ENCODE measurements at regions not wholly inside any gene's neighbourhood (a gene's known extent, or its start where the extent isn't known, plus 50 kb on each side); places are given as distances from the start of the nearest gene placed in this dataset.

GRCh38 chr1:87898431-87898830 lies 569.8 kb downstream of the LMO4 start:
- Mint-ChIP-seq H3K4me3 (no peak overlapping the region), H3K4me1 (peaks cover 11% of the 10 kb centered on the region), H3K27me3 (ENCODE audit: low read depth in 3 of 3) (no peaks in the 10 kb centered on the region), H3K9me3 (peaks cover 0 to 3% (median 0%) of the 10 kb centered on the region in 7 donors), H3K27ac (no peak overlapping the region), H3K36me3 (no peaks in the 10 kb centered on the region)
- Histone ChIP-seq H3K4me1 (ENCODE audit: control insufficient read depth in 1 of 2, insufficient read depth in 2 of 2, low read length in 2 of 2) (peaks cover 13 to 14% of the 10 kb centered on the region in 2 donors), H3K9ac (ENCODE audit: insufficient read depth, low read length, poor library complexity, severe bottlenecking) (no peak overlapping the region), H3K27ac (ENCODE audit: low read depth in 1 of 2, low read length in 2 of 2) (no peak overlapping the region), H3K4me3 (replicated peaks in 1 of 3; ENCODE audit: low read depth in 2 of 3, low read length in 3 of 3) (no peak overlapping the region), H2AFZ (ENCODE audit: insufficient read depth, low read depth, low read length, poor library complexity, severe bottlenecking) (peak overlapping the region; percentile 14), H3K27me3 (ENCODE audit: control insufficient read depth in 2 of 2, insufficient read depth in 2 of 2, low read length in 2 of 2) (no peaks in the 10 kb centered on the region), H3K4me2 (replicated peaks; ENCODE audit: extremely low read depth, low read length, poor library complexity, severe bottlenecking) (no peak overlapping the region), H4K20me1 (ENCODE audit: insufficient read depth, low read length) (no peaks in the 10 kb centered on the region), H3K36me3 (replicated peaks in 1 of 2; ENCODE audit: control insufficient read depth in 1 of 2, insufficient read depth in 2 of 2, low read length in 2 of 2) (no peaks in the 10 kb centered on the region), H3K9me3 (replicated peaks in 1 of 2; ENCODE audit: control insufficient read depth in 1 of 2, insufficient read depth in 1 of 2, low read length in 2 of 2) (no peaks in the 10 kb centered on the region), H3K79me2 (ENCODE audit: insufficient read depth, low read length) (no peaks in the 10 kb centered on the region)
- intact Hi-C loops (cut with micrococcal nuclease): no loop called here
- no peak for DNase-seq
- TF ChIP-seq, protein P1, sequence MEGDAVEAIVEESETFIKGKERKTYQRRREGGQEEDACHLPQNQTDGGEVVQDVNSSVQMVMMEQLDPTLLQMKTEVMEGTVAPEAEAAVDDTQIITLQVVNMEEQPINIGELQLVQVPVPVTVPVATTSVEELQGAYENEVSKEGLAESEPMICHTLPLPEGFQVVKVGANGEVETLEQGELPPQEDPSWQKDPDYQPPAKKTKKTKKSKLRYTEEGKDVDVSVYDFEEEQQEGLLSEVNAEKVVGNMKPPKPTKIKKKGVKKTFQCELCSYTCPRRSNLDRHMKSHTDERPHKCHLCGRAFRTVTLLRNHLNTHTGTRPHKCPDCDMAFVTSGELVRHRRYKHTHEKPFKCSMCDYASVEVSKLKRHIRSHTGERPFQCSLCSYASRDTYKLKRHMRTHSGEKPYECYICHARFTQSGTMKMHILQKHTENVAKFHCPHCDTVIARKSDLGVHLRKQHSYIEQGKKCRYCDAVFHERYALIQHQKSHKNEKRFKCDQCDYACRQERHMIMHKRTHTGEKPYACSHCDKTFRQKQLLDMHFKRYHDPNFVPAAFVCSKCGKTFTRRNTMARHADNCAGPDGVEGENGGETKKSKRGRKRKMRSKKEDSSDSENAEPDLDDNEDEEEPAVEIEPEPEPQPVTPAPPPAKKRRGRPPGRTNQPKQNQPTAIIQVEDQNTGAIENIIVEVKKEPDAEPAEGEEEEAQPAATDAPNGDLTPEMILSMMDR (IDR thresholded peaks at IDR 0.05): no peak
- no CpG with 5 or more reads among the region's 4 CpGs for WGBS (ENCODE audit: insufficient coverage)

- DNase-seq: no peak
- Histone ChIP-seq H3K36me3 (replicated peaks in 1 of 2; ENCODE audit: control insufficient read depth in 1 of 2, insufficient read depth in 2 of 2, low read length in 2 of 2) (no peaks in the 10 kb centered on the region), H3K4me2 (replicated peaks; ENCODE audit: extremely low read depth, low read length, poor library complexity, severe bottlenecking) (no peak overlapping the region), H3K9ac (ENCODE audit: insufficient read depth, low read length, poor library complexity, severe bottlenecking) (no peak overlapping the region), H2AFZ (ENCODE audit: insufficient read depth, low read depth, low read length, poor library complexity, severe bottlenecking) (no peak overlapping the region), H3K4me1 (ENCODE audit: control insufficient read depth in 1 of 2, insufficient read depth in 2 of 2, low read length in 2 of 2) (peaks cover 13 to 18% of the 10 kb centered on the region in 2 donors), H3K27ac (ENCODE audit: low read depth in 1 of 2, low read length in 2 of 2) (no peak overlapping the region), H3K4me3 (replicated peaks in 1 of 3; ENCODE audit: low read depth in 2 of 3, low read length in 3 of 3) (no peak overlapping the region), H4K20me1 (ENCODE audit: insufficient read depth, low read length) (no peaks in the 10 kb centered on the region), H3K79me2 (ENCODE audit: insufficient read depth, low read length) (no peaks in the 10 kb centered on the region), H3K9me3 (replicated peaks in 1 of 2; ENCODE audit: control insufficient read depth in 1 of 2, insufficient read depth in 1 of 2, low read length in 2 of 2) (no peaks in the 10 kb centered on the region), H3K27me3 (ENCODE audit: control insufficient read depth in 2 of 2, insufficient read depth in 2 of 2, low read length in 2 of 2) (no peaks in the 10 kb centered on the region)
- no CpG with 5 or more reads among the region's 2 CpGs for WGBS (ENCODE audit: insufficient coverage)
- H3K36me3 Mint-ChIP-seq: no peaks in the 10 kb centered on the region
- intact Hi-C loops (cut with micrococcal nuclease): no loop called here
- H3K4me1 Mint-ChIP-seq: peaks cover 16% of the 10 kb centered on the region
- H3K27ac Mint-ChIP-seq: no peak overlapping the region
- H3K27me3 Mint-ChIP-seq (ENCODE audit: low read depth in 3 of 3): no peaks in the 10 kb centered on the region
- TF ChIP-seq, protein P1 (IDR thresholded peaks at IDR 0.05): no peak
- H3K4me3 Mint-ChIP-seq: no peak overlapping the region
- H3K9me3 Mint-ChIP-seq: peaks cover 0 to 3% (median 0%) of the 10 kb centered on the region in 7 donors
These were observed 570.3 kb downstream of the LMO4 start for GRCh38 chr1:87899017-87899416.

Measured in CD14-positive monocyte (primary cell).